A549 (cell line): ENCODE measurements at regions not wholly inside any gene's neighbourhood (a gene's known extent, or its start where the extent isn't known, plus 50 kb on each side); places are given as distances from the start of the nearest gene placed in this dataset.

Experiments
- BHLHE40 ChIP-seq: IDR thresholded peaks from 2 replicates; pipeline ENCODE4 v1.6.1; 2012; ENCODE audit warnings: low read depth, low read length, inconsistent platforms
- EHF ChIP-seq: fragments of 250-450 bp; sonication (Bioruptor Pico); IDR thresholded peaks from 2 replicates; pipeline ENCODE4 v1.5.0; 2020; ENCODE audit warnings: mild to moderate bottlenecking
- JUNB ChIP-seq: fragments of >200 bp; sonication (Bioruptor Twin); formaldehyde crosslinking; IDR thresholded peaks from 2 replicates; pipeline ENCODE4 v1.6.1; 2016
- TF ChIP-seq, protein P1 (sequence below): fragments of 250-450 bp; sonication (Bioruptor Pico); IDR thresholded peaks from 2 replicates; pipeline ENCODE4 v1.5.0; 2021; ENCODE audit warnings: mild to moderate bottlenecking, moderate library complexity, borderline replicate concordance
- TF ChIP-seq, protein P2 (sequence below): fragments of >200 bp; sonication (Bioruptor Twin); formaldehyde crosslinking; IDR thresholded peaks from 3 replicates; pipeline ENCODE4 v1.5.1; 2016

GRCh38 chr12:114506651-114507050 is 100.7 kb upstream of the TBX5 start:
- TF ChIP-seq, protein P1, sequence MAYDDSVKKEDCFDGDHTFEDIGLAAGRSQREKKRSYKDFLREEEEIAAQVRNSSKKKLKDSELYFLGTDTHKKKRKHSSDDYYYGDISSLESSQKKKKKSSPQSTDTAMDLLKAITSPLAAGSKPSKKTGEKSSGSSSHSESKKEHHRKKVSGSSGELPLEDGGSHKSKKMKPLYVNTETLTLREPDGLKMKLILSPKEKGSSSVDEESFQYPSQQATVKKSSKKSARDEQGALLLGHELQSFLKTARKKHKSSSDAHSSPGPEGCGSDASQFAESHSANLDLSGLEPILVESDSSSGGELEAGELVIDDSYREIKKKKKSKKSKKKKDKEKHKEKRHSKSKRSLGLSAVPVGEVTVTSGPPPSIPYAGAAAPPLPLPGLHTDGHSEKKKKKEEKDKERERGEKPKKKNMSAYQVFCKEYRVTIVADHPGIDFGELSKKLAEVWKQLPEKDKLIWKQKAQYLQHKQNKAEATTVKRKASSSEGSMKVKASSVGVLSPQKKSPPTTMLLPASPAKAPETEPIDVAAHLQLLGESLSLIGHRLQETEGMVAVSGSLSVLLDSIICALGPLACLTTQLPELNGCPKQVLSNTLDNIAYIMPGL (CRISPR knock-in tag): no peak
- TF ChIP-seq JUNB (no peak), BHLHE40 (no peak), EHF (CRISPR knock-in tag) (no peak)
- TF ChIP-seq, protein P2, sequence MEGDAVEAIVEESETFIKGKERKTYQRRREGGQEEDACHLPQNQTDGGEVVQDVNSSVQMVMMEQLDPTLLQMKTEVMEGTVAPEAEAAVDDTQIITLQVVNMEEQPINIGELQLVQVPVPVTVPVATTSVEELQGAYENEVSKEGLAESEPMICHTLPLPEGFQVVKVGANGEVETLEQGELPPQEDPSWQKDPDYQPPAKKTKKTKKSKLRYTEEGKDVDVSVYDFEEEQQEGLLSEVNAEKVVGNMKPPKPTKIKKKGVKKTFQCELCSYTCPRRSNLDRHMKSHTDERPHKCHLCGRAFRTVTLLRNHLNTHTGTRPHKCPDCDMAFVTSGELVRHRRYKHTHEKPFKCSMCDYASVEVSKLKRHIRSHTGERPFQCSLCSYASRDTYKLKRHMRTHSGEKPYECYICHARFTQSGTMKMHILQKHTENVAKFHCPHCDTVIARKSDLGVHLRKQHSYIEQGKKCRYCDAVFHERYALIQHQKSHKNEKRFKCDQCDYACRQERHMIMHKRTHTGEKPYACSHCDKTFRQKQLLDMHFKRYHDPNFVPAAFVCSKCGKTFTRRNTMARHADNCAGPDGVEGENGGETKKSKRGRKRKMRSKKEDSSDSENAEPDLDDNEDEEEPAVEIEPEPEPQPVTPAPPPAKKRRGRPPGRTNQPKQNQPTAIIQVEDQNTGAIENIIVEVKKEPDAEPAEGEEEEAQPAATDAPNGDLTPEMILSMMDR: no peak
